Peyer's patch (tissue), 4 donors: ENCODE measurements at regions not wholly inside any gene's neighbourhood (a gene's known extent, or its start where the extent isn't known, plus 50 kb on each side); places are given as distances from the start of the nearest gene placed in this dataset.

Source experiments
- POLR2A ChIP-seq, 2 donors: fragments of 450-650 bp; IDR thresholded peaks; one replicate each; pipeline ENCODE4 v1.5.1; 2017; ENCODE audit warnings: antibody characterized with exemption in 2 of 2, mild to moderate bottlenecking in 2 of 2, moderate library complexity in 2 of 2
- TF ChIP-seq, protein P1 (sequence below), 6 experiments: fragments of 450-650 bp in 4 of 6; fragments of 200-600 bp in 2 of 6; sonication (generic) in 1 of 6; IDR thresholded peaks; one replicate each; pipeline ENCODE4 v1.5.1; 2017 to 2019; ENCODE audit warnings: antibody characterized with exemption in 6 of 6, mild to moderate bottlenecking in 3 of 6, moderate library complexity in 1 of 6

DNA sequence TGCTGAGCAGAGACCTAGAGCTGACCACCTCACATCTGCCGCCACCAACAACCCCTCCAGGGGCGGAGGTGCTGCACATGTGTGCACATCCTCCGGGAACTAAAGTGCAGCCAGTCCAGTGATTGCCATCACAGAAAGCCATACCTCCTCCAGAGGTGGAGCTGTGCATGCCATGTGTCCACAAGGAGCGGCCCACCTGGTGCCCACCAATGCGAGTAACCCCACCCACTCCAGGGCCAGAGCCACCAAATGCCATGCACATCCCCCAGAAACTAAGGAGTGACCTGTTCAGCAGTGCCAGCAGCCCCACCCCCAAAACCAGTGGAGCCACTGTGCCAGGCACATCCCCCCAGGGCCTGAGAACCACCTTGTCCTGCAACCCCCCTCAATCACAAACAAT, 557.9 kb downstream of the UQCRFS1 start:
- TF ChIP-seq POLR2A (IDR thresholded peaks at IDR 0.05): no peak
- TF ChIP-seq, protein P1, sequence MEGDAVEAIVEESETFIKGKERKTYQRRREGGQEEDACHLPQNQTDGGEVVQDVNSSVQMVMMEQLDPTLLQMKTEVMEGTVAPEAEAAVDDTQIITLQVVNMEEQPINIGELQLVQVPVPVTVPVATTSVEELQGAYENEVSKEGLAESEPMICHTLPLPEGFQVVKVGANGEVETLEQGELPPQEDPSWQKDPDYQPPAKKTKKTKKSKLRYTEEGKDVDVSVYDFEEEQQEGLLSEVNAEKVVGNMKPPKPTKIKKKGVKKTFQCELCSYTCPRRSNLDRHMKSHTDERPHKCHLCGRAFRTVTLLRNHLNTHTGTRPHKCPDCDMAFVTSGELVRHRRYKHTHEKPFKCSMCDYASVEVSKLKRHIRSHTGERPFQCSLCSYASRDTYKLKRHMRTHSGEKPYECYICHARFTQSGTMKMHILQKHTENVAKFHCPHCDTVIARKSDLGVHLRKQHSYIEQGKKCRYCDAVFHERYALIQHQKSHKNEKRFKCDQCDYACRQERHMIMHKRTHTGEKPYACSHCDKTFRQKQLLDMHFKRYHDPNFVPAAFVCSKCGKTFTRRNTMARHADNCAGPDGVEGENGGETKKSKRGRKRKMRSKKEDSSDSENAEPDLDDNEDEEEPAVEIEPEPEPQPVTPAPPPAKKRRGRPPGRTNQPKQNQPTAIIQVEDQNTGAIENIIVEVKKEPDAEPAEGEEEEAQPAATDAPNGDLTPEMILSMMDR (IDR thresholded peaks at IDR 0.05): no peak
